ENCODE measurements at regions not wholly inside any gene's neighbourhood (a gene's known extent, or its start where the extent isn't known, plus 50 kb on each side); places are given as distances from the start of the nearest gene placed in this dataset.

DNA sequence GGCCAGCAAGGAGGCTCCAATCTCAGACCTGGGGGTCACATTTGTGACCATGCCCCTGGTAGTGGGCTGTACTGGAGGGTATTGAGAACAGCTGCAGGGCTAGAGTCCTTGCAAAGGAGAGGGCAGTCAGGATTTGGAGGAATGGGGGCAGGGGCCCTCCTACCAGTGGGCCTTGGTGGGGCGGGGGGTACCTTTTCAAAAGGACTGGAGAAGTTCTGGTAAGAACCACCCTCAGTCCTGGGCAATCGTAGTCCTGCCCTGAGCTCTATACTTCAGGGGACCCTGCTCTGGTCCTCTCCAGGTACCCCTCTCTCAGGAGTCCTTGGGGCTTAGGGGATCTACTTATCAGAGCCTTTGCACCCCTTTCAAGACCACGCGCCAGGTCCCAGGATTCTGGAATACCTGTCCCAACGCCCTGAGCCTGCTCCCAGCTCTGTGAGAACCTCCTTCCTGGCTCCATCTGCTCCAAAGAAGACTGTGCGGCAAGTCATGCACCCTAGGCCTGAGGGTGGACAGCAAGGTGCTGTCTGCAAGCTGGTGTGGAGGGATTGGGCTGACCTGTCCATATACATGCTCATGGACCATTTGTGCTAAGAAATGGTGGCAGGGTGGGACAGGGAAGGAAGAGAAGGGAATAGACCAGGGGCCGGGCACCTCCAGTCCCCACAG, 134.1 kb upstream of the EEPD1 start:
- Histone ChIP-seq H2BK20ac (ENCODE audit: low read depth, low read length, poor library complexity, severe bottlenecking) (no peak overlapping the region), H2BK5ac (ENCODE audit: insufficient read length, low read length) (no peak overlapping the region), H3K4me2 (ENCODE audit: insufficient read depth, insufficient read length, low read length) (no peak overlapping the region), H3K18ac (ENCODE audit: insufficient read length, low read depth, low read length) (no peak overlapping the region), H4K5ac (ENCODE audit: insufficient read length, low read depth, low read length) (no peak overlapping the region), H3K9ac (ENCODE audit: extremely low read depth, insufficient read length, low read length) (no peak overlapping the region), H4K20me1 (ENCODE audit: control insufficient read depth, insufficient read depth, insufficient read length) (no peaks in the 10 kb centered on the region), H2AFZ (ENCODE audit: low read length) (no peak overlapping the region), H3K14ac (ENCODE audit: insufficient read depth, low read length) (no peak overlapping the region), H4K91ac (ENCODE audit: insufficient read length, low read depth, low read length) (no peak overlapping the region), H3T11ph (ENCODE audit: low read length) (no peak overlapping the region), H4K8ac (replicated peaks; ENCODE audit: insufficient read length, low read depth, low read length) (no peak overlapping the region), H3K79me1 (ENCODE audit: insufficient read depth, low read depth, low read length, poor library complexity, severe bottlenecking) (no peaks in the 10 kb centered on the region), H3K27me3 (ENCODE audit: insufficient read depth, low read length) (no peaks in the 10 kb centered on the region), H3K23me2 (ENCODE audit: insufficient read length, low read depth, low read length, poor library complexity, severe bottlenecking) (no peaks in the 10 kb centered on the region), H3K79me2 (ENCODE audit: insufficient read depth, low read length) (no peaks in the 10 kb centered on the region), H3K23ac (ENCODE audit: insufficient read length, low read depth, low read length) (no peak overlapping the region), H3K9me3 (ENCODE audit: control insufficient read depth, low read depth, low read length) (no peaks in the 10 kb centered on the region), H2BK15ac (ENCODE audit: low read depth, low read length) (no peak overlapping the region), H2BK120ac (ENCODE audit: low read depth, low read length, poor library complexity, severe bottlenecking) (no peak overlapping the region), H2AK5ac (ENCODE audit: insufficient read length, low read length) (no peak overlapping the region), H3K4me1 (ENCODE audit: insufficient read depth, low read length) (no peaks in the 10 kb centered on the region), H3K27ac (ENCODE audit: insufficient read length, low read depth, low read length) (no peak overlapping the region), H2BK12ac (ENCODE audit: insufficient read length, low read depth, low read length) (no peak overlapping the region), H3K4ac (ENCODE audit: low read depth, low read length) (no peak overlapping the region), H3K56ac (ENCODE audit: insufficient read length, low read depth, low read length) (no peak overlapping the region)
- Mint-ChIP-seq H3K4me1 (no peaks in the 10 kb centered on the region), H3K36me3 (ENCODE audit: insufficient read depth in 1 of 3, low read depth in 3 of 3) (no peaks in the 10 kb centered on the region), H3K27ac (no peak overlapping the region), H3K9me3 (no peaks in the 10 kb centered on the region), H3K27me3 (ENCODE audit: low read depth) (peaks cover 7% of the 10 kb centered on the region), H3K4me3 (no peak overlapping the region)
- DNase-seq, result no peak
- no CpG with 5 or more reads among the region's 7 CpGs for WGBS (ENCODE audit: extremely low coverage, insufficient read length, low lambda C conversion rate)
- TF ChIP-seq, protein P1, sequence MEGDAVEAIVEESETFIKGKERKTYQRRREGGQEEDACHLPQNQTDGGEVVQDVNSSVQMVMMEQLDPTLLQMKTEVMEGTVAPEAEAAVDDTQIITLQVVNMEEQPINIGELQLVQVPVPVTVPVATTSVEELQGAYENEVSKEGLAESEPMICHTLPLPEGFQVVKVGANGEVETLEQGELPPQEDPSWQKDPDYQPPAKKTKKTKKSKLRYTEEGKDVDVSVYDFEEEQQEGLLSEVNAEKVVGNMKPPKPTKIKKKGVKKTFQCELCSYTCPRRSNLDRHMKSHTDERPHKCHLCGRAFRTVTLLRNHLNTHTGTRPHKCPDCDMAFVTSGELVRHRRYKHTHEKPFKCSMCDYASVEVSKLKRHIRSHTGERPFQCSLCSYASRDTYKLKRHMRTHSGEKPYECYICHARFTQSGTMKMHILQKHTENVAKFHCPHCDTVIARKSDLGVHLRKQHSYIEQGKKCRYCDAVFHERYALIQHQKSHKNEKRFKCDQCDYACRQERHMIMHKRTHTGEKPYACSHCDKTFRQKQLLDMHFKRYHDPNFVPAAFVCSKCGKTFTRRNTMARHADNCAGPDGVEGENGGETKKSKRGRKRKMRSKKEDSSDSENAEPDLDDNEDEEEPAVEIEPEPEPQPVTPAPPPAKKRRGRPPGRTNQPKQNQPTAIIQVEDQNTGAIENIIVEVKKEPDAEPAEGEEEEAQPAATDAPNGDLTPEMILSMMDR (conservative IDR thresholded peaks at IDR 0.05), result no peak
